Keratinocyte (primary cell): ENCODE measurements at regions not wholly inside any gene's neighbourhood (a gene's known extent, or its start where the extent isn't known, plus 50 kb on each side); places are given as distances from the start of the nearest gene placed in this dataset.

ENCODE experiments used
- DNase-seq: peaks from one replicate; pipeline ENCODE4 v3.0.0-alpha.2; 2011; ENCODE audit warnings: low read depth, missing footprints, low spot score
- FAIRE-seq: peaks from 2 replicates; lab custom pipeline; 2011; peaks lifted over from hg19 to GRCh38; lab: Jason Lieb, UNC
- H2AFZ ChIP-seq: 2 replicates; pipeline ENCODE4 v1.6.0; 2012; ENCODE audit warnings: low read length, control low read depth, inconsistent platforms; ENCODE audit not compliant: control insufficient read depth
- H3K27ac ChIP-seq: 2 replicates; pipeline ENCODE4 v1.5.1; 2011; ENCODE audit warnings: low read length; ENCODE audit not compliant: control insufficient read depth, insufficient read depth
- H3K27me3 ChIP-seq: 3 replicates; pipeline ENCODE4 v1.6.0; 2011; ENCODE audit warnings: low read length; ENCODE audit not compliant: control insufficient read depth, insufficient read depth; ENCODE audit errors: extremely low read depth
- H3K36me3 ChIP-seq, 2 experiments: 2 replicates in 1 of 2; 3 replicates in 1 of 2; pipeline ENCODE4 v1.5.1; 2011; ENCODE audit warnings: low read length in 2 of 2, mild to moderate bottlenecking in 1 of 2; ENCODE audit not compliant: control insufficient read depth in 2 of 2, insufficient read depth in 2 of 2; ENCODE audit errors: extremely low read depth in 1 of 2
- H3K4me1 ChIP-seq: 3 replicates; pipeline ENCODE4 v1.5.1; 2011; ENCODE audit warnings: low read length; ENCODE audit not compliant: control insufficient read depth, insufficient read depth; ENCODE audit errors: extremely low read depth
- H3K4me2 ChIP-seq: 3 replicates; pipeline ENCODE4 v1.6.0; 2011; ENCODE audit warnings: low read depth, low read length; ENCODE audit not compliant: control insufficient read depth, insufficient read depth; ENCODE audit errors: extremely low read depth
- H3K4me3 ChIP-seq, 3 experiments: fragments of 200-600 bp in 1 of 3; sonication (generic) in 1 of 3; 2 replicates in 2 of 3; 3 replicates in 1 of 3; pipeline ENCODE4 v1.5.1; 2011 to 2016; ENCODE audit warnings: low read length in 3 of 3, mild to moderate bottlenecking in 3 of 3, control low read depth in 2 of 3, inconsistent platforms in 1 of 3, low read depth in 1 of 3, mixed read lengths in 1 of 3, mixed run types in 1 of 3, moderate library complexity in 1 of 3; ENCODE audit not compliant: control insufficient read depth in 2 of 3, insufficient read depth in 2 of 3; ENCODE audit errors: extremely low read depth in 1 of 3
- H3K79me2 ChIP-seq: 2 replicates; pipeline ENCODE4 v1.6.0; 2012; ENCODE audit warnings: low read length; ENCODE audit not compliant: control insufficient read depth, insufficient read depth
- H3K9ac ChIP-seq: 3 replicates; pipeline ENCODE4 v1.6.0; 2011; ENCODE audit warnings: low read length; ENCODE audit not compliant: control insufficient read depth, insufficient read depth; ENCODE audit errors: extremely low read depth
- H3K9me1 ChIP-seq: 3 replicates; pipeline ENCODE4 v1.6.0; 2011; ENCODE audit warnings: low read length; ENCODE audit not compliant: control insufficient read depth, insufficient read depth; ENCODE audit errors: extremely low read depth
- H3K9me3 ChIP-seq: 2 replicates; pipeline ENCODE4 v1.5.1; 2012; ENCODE audit warnings: low read depth, low read length; ENCODE audit not compliant: control insufficient read depth
- H4K20me1 ChIP-seq: 3 replicates; pipeline ENCODE4 v1.6.0; 2011; ENCODE audit warnings: low read length; ENCODE audit not compliant: control insufficient read depth, insufficient read depth; ENCODE audit errors: extremely low read depth
- CTCF ChIP-seq, 3 experiments: IDR thresholded peaks in 1 of 3; conservative IDR thresholded peaks in 1 of 3; optimal IDR thresholded peaks in 1 of 3; 2 replicates in 2 of 3; 3 replicates in 1 of 3; pipeline versions ENCODE3 to v1.5.1; 2011; ENCODE audit warnings: low read length in 3 of 3, mild to moderate bottlenecking in 3 of 3, moderate library complexity in 2 of 3, control low read depth in 1 of 3, inconsistent platforms in 1 of 3; ENCODE audit not compliant: insufficient read depth in 2 of 3; ENCODE audit errors: extremely low read depth in 1 of 3
- EZH2 ChIP-seq: IDR thresholded peaks from one replicate; pipeline ENCODE4 v1.6.1; 2012; ENCODE audit warnings: inconsistent platforms, mild to moderate bottlenecking, low read length, moderate library complexity
- dilution Hi-C: fragments of 300-500 bp; cut with MboI; formaldehyde crosslinking; loops from one replicate; pipeline ENCODE4 v1.7.0; 2020; ENCODE audit warnings: low sequenced_read_pairs; ENCODE audit not compliant: extremely low pct_ligation_motif_present

GRCh38 chr6:85795945-85796344 is 153.3 kb upstream of the SYNCRIP start:
- Histone ChIP-seq H3K27me3 (no peaks in the 10 kb centered on the region), H3K9ac (no peak overlapping the region), H3K9me1 (no peaks in the 10 kb centered on the region), H3K9me3 (no peaks in the 10 kb centered on the region), H3K4me1 (no peaks in the 10 kb centered on the region), H3K4me2 (no peak overlapping the region), H4K20me1 (no peaks in the 10 kb centered on the region), H3K4me3 (no peak overlapping the region), H3K27ac (no peak overlapping the region), H2AFZ (no peak overlapping the region), H3K36me3 (no peaks in the 10 kb centered on the region), H3K79me2 (no peaks in the 10 kb centered on the region)
- DNase-seq (no peak), FAIRE-seq (no peak)
- TF ChIP-seq CTCF (optimal IDR thresholded peaks at IDR 0.05 in 1 of 3, IDR thresholded peaks at IDR 0.05 in 1 of 3, conservative IDR thresholded peaks at IDR 0.05 in 1 of 3; ENCODE audit: extremely low read depth in 1 of 3, insufficient read depth in 2 of 3, low read length in 3 of 3), result no peak
- dilution Hi-C loops, result no loop called here

GRCh38 chr6:85792254-85792653 is 149.6 kb upstream of the SYNCRIP start:
- dilution Hi-C loops, result no loop called here
- H3K27ac ChIP-seq, result no peak overlapping the region
- no peak for TF ChIP-seq EZH2
- no peak for TF ChIP-seq CTCF (optimal IDR thresholded peaks at IDR 0.05 in 1 of 3, IDR thresholded peaks at IDR 0.05 in 1 of 3, conservative IDR thresholded peaks at IDR 0.05 in 1 of 3; ENCODE audit: extremely low read depth in 1 of 3, insufficient read depth in 2 of 3, low read length in 3 of 3)
- no peaks in the 10 kb centered on the region for H3K9me3 ChIP-seq
- no peaks in the 10 kb centered on the region for H3K36me3 ChIP-seq
- H3K9me1 ChIP-seq, result no peaks in the 10 kb centered on the region
- no peak overlapping the region for H3K4me2 ChIP-seq
- no peak overlapping the region for H3K9ac ChIP-seq
- H2AFZ ChIP-seq, result no peak overlapping the region
- no peaks in the 10 kb centered on the region for H3K4me1 ChIP-seq
- no peaks in the 10 kb centered on the region for H4K20me1 ChIP-seq
- no peak overlapping the region for H3K4me3 ChIP-seq
- no peak for DNase-seq
- no peaks in the 10 kb centered on the region for H3K79me2 ChIP-seq
- no peak for FAIRE-seq
- no peaks in the 10 kb centered on the region for H3K27me3 ChIP-seq
